ENCODE measurements at regions not wholly inside any gene's neighbourhood (a gene's known extent, or its start where the extent isn't known, plus 50 kb on each side); places are given as distances from the start of the nearest gene placed in this dataset.
A peak's percentile ranks its signal among the peaks of the same experiment; 100 is the strongest.

DNA sequence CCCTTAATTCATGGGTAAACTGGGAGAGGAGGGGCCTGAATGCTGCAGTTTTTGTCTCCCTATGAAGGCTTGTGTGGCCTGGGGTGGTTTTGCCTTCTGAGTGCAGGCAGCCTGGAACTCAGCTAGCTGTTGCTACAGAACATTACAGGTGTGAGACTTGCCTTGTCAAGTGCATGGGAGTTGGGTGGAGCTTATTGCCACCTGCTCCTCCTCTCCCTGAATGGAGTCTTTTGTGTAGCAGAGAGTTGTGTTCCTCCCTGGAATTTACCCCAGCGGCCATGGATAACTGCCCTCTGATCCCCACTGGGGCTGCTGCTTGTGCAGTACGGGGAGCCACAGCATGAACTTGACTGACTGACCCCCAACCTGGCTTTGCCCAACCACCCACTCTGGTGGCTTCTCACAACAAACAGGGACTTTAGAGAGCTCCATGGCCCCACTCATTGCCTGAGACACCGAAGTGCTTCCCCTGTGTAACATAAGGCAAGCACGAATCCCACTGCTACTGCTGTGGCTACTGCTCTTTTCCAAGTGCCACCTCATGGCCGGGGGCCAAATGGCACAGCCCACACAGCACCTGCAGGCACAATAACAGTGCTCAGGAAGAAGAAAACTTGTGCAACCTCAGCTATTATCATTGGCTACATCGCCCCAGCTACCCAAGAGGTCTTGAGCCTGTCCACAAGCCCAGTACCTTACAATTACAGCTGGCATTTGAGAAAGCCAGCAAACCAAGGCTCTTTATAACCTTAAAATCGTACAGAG, 942.9 kb downstream of the CDH18 start:
- DNase-seq (ENCODE audit: low read depth in 1 of 2, low spot score in 2 of 2) (no peak), FAIRE-seq (no peak)
- Histone ChIP-seq H3K36me3 (ENCODE audit: control insufficient read depth in 2 of 4, insufficient read depth in 4 of 4, low read length in 3 of 4) (no peaks in the 10 kb centered on the region), H4K20me1 (replicated peaks in 1 of 2; ENCODE audit: control insufficient read depth in 1 of 2, insufficient read depth in 2 of 2, low read length in 2 of 2) (no peaks in the 10 kb centered on the region), H3K79me2 (ENCODE audit: control insufficient read depth in 1 of 2, insufficient read depth in 2 of 2, low read length in 2 of 2) (no peaks in the 10 kb centered on the region), H3K23ac (ENCODE audit: insufficient read length) (no peak overlapping the region), H3K18ac (ENCODE audit: extremely low read depth, low read length) (no peak overlapping the region; the same call in 1 of the 2 replicates), H3K4ac (replicated peaks; ENCODE audit: insufficient read length, low read depth, low read length) (peak overlapping the region; percentile 29), H3K4me1 (replicated peaks in 1 of 4; ENCODE audit: control insufficient read depth in 3 of 4, insufficient read depth in 4 of 4, low read length in 3 of 4) (no peaks in the 10 kb centered on the region), H3K14ac (ENCODE audit: insufficient read length) (no peak overlapping the region), H2BK12ac (ENCODE audit: low read depth, low read length) (peak overlapping the region; percentile 62; the same call in 1 of the 2 replicates), H3K4me3 (ENCODE audit: extremely low read depth in 1 of 4, insufficient read depth in 2 of 4, low read depth in 3 of 4, low read length in 4 of 4) (no peak overlapping the region), H4K8ac (ENCODE audit: extremely low read depth, insufficient read depth, low read length) (no peak overlapping the region), H3K9ac (replicated peaks in 1 of 4; ENCODE audit: extremely low read depth in 1 of 4, low read depth in 3 of 4, low read length in 3 of 4) (no peak overlapping the region), H3K56ac (replicated peaks; ENCODE audit: insufficient read length, low read depth, low read length) (no peak overlapping the region), H3K4me2 (ENCODE audit: insufficient read depth in 1 of 2, low read depth in 2 of 2, low read length in 2 of 2) (no peak overlapping the region), H2BK5ac (ENCODE audit: low read depth, low read length) (no peak overlapping the region), H3K79me1 (ENCODE audit: low read depth, low read length) (no peaks in the 10 kb centered on the region), H3K23me2 (ENCODE audit: low read depth, low read length) (no peaks in the 10 kb centered on the region), H2AFZ (ENCODE audit: low read length) (peak overlapping the region; percentile 88), H3K27me3 (replicated peaks in 1 of 4; ENCODE audit: control insufficient read depth in 3 of 4, extremely low read depth in 1 of 4, insufficient read depth in 3 of 4, low read length in 3 of 4) (no peaks in the 10 kb centered on the region), H4K91ac (replicated peaks; ENCODE audit: insufficient read length, low read length) (no peak overlapping the region), H4K5ac (ENCODE audit: insufficient read length, low read depth, low read length) (no peak overlapping the region), H3K27ac (ENCODE audit: low read depth, low read length) (no peak overlapping the region), H3K9me3 (ENCODE audit: insufficient read depth in 2 of 2, low read depth in 1 of 2, low read length in 1 of 2) (no peaks in the 10 kb centered on the region), H2AK5ac (ENCODE audit: low read depth, low read length) (no peak overlapping the region), H2BK20ac (ENCODE audit: low read length) (no peak overlapping the region), H2BK120ac (replicated peaks; ENCODE audit: low read depth, low read length) (no peak overlapping the region), H2BK15ac (ENCODE audit: low read length) (no peak overlapping the region; the same call in 1 of the 2 replicates)
- CTCF ChIA-PET (ENCODE audit: partially characterized antibody): interaction anchor here (1.0 to 1.2 kb wide), 2 partner anchors 9 to 17 kb away, joined by 3 to 4 read pairs; no protein-coding TSS in a partner anchor
- POLR2A ChIA-PET (ENCODE audit: partially characterized antibody): no interaction called here
- TF ChIP-seq EP300 (IDR thresholded peaks at IDR 0.05; ENCODE audit: borderline replicate concordance in 1 of 2, low read depth in 2 of 2, low read length in 2 of 2) (no peak), KDM5A (IDR thresholded peaks at IDR 0.05; ENCODE audit: low read length) (no peak), TEAD4 (IDR thresholded peaks at IDR 0.05; ENCODE audit: low read depth, low read length) (0 out of 2 replicates have a peak, but pooled peaks have one; percentile 4)
- TF ChIP-seq, protein P1, sequence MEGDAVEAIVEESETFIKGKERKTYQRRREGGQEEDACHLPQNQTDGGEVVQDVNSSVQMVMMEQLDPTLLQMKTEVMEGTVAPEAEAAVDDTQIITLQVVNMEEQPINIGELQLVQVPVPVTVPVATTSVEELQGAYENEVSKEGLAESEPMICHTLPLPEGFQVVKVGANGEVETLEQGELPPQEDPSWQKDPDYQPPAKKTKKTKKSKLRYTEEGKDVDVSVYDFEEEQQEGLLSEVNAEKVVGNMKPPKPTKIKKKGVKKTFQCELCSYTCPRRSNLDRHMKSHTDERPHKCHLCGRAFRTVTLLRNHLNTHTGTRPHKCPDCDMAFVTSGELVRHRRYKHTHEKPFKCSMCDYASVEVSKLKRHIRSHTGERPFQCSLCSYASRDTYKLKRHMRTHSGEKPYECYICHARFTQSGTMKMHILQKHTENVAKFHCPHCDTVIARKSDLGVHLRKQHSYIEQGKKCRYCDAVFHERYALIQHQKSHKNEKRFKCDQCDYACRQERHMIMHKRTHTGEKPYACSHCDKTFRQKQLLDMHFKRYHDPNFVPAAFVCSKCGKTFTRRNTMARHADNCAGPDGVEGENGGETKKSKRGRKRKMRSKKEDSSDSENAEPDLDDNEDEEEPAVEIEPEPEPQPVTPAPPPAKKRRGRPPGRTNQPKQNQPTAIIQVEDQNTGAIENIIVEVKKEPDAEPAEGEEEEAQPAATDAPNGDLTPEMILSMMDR (IDR thresholded peaks at IDR 0.05; ENCODE audit: control extremely low read depth in 1 of 3, insufficient read depth in 1 of 3, low read depth in 1 of 3, low read length in 3 of 3): no peak
- WGBS, 2 experiments (ENCODE audit: extremely low coverage in 1 of 2, insufficient coverage in 1 of 2, insufficient read length in 1 of 2, insufficient replicate concordance in 2 of 2, low coverage in 1 of 2, low lambda C conversion rate in 2 of 2, missing lambda C conversion rate in 1 of 2): 85% methylated on average over 7 of the region's 7 CpGs; no CpG with 5 or more reads in 1 of the 2 experiments

All from H1 (cell line).